Transverse colon (tissue), 4 donors: ENCODE measurements at regions not wholly inside any gene's neighbourhood (a gene's known extent, or its start where the extent isn't known, plus 50 kb on each side); places are given as distances from the start of the nearest gene placed in this dataset.
A peak's percentile ranks its signal among the peaks of the same experiment; 100 is the strongest.

ENCODE experiments used
- DNase-seq: peaks from one replicate; pipeline ENCODE4 v3.0.0-alpha.2; 2019
- H3K27ac ChIP-seq, 4 donors: fragments of 200-600 bp; sonication (generic); 2 replicates each; pipeline ENCODE4 v1.5.1; 2016 to 2018; ENCODE audit warnings: inconsistent platforms in 4 of 4
- H3K27me3 ChIP-seq: fragments of 200-600 bp; sonication (generic); 2 replicates; pipeline ENCODE4 v1.5.1; 2017; ENCODE audit warnings: inconsistent platforms
- H3K36me3 ChIP-seq, 4 donors: fragments of 200-600 bp; sonication (generic); 2 replicates each; pipeline ENCODE4 v1.5.1; 2017 to 2019; ENCODE audit warnings: inconsistent platforms in 4 of 4
- H3K4me1 ChIP-seq, 4 donors: fragments of 200-600 bp; sonication (generic); 2 replicates each; pipeline ENCODE4 v1.5.1; 2017 to 2020; ENCODE audit warnings: inconsistent platforms in 4 of 4
- H3K4me3 ChIP-seq, 4 donors: fragments of 200-600 bp; sonication (generic); 1 replicate in 1 of 4; 2 replicates in 3 of 4; pipeline versions ENCODE4 v1.5.1 to v1.6.1; 2017 to 2019; ENCODE audit warnings: inconsistent platforms in 4 of 4
- H3K9me3 ChIP-seq, 2 donors: fragments of 200-600 bp; sonication (generic); 2 replicates each; pipeline ENCODE4 v1.5.1; 2017 to 2019; ENCODE audit warnings: inconsistent platforms in 2 of 2
- EP300 ChIP-seq: sonication (generic); formaldehyde crosslinking; IDR thresholded peaks from one replicate; pipeline ENCODE4 v1.6.1; 2017; ENCODE audit warnings: antibody characterized with exemption, low read depth
- POLR2A ChIP-seq: fragments of 450-650 bp; IDR thresholded peaks from one replicate; pipeline ENCODE4 v1.6.1; 2016; ENCODE audit warnings: antibody characterized with exemption, mild to moderate bottlenecking, moderate library complexity
- POLR2AphosphoS5 ChIP-seq, 3 donors: sonication (generic); formaldehyde crosslinking; IDR thresholded peaks; one replicate each; pipeline ENCODE4 v1.6.1; 2016; ENCODE audit warnings: antibody characterized with exemption in 3 of 3
- WGBS, 2 donors: methylation state at CpG; one replicate each; pipeline ENCODE4 v1.1.5; 2018; ENCODE audit warnings: low coverage in 1 of 2; 5-methylcytosine and 5-hydroxymethylcytosine counted together
- in situ Hi-C, 4 donors: fragments of 200-750 bp; cut with MboI; loops; one replicate each; pipeline versions ENCODE4 v1.15.0 to v1.15.1; 2017; ENCODE audit warnings: low sequenced_read_pairs in 3 of 4, low pct_ligation_motif_present in 1 of 4, low pct_unique_long_range_greater_than_20kb in 1 of 4
- intact Hi-C: fragments of 100-400 bp; cut with DNase I; formaldehyde crosslinking; loops from one replicate; pipeline ENCODE4 v1.15.1; 2023; ENCODE audit warnings: low total_unique reads
- TF ChIP-seq, protein P1 (sequence below), 5 experiments: fragments of 200-600 bp in 3 of 5; fragments of 450-650 bp in 2 of 5; sonication (generic) in 3 of 5; IDR thresholded peaks; 1 replicate in 2 of 5; 2 replicates in 3 of 5; pipeline ENCODE4 v1.5.1; 2016 to 2017; ENCODE audit warnings: antibody characterized with exemption in 5 of 5, inconsistent platforms in 3 of 5, mild to moderate bottlenecking in 2 of 5, moderate library complexity in 1 of 5

DNA sequence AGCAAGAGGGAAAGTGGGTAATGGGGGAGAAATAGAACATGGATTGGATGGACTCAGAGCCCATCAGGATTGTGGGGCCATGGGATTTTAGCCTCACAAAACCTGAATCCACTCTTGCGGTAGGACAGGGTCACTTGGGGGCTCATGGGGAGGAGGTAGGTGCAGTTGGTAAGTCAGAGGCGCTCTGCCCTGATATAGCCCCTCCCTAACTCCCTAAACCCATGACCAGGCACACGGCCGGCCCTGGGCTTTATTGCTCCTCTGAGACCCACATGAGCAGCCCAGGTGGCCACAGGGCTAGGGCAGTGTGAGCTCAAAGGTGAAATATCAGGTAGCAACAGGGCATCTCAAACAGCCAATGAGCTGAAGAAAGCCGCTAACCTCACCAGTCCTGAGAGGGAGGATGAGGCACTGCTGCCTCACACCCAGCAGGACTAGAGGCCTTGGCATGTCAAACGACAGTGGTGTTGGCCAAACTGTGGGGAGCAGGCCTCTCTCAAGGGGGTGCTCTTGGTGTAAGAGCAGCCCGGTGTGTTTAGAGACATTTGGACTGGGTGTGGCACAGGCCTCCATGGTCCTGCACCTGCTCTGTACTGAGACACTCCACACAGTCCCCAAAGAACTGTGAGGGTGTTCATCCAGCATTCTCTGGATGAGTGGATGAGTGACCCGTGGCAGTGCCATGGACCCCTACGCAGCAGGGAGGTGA, 90.8 kb upstream of the HS6ST1 start:
- H3K4me1 ChIP-seq = no peaks in the 10 kb centered on the region
- intact Hi-C loops = no loop called here
- H3K9me3 ChIP-seq = no peaks in the 10 kb centered on the region
- H3K36me3 ChIP-seq = no peaks in the 10 kb centered on the region
- H3K27me3 ChIP-seq = no peaks in the 10 kb centered on the region
- 78 to 100% methylated on average over 1 to 9 of the region's 9 CpGs for WGBS, 2 donors
- peak; percentile 1 for DNase-seq
- no peak overlapping the region for H3K4me3 ChIP-seq
- TF ChIP-seq POLR2AphosphoS5 (IDR thresholded peaks at IDR 0.05) (no peak), EP300 (no peak), POLR2A (no peak)
- TF ChIP-seq, protein P1, sequence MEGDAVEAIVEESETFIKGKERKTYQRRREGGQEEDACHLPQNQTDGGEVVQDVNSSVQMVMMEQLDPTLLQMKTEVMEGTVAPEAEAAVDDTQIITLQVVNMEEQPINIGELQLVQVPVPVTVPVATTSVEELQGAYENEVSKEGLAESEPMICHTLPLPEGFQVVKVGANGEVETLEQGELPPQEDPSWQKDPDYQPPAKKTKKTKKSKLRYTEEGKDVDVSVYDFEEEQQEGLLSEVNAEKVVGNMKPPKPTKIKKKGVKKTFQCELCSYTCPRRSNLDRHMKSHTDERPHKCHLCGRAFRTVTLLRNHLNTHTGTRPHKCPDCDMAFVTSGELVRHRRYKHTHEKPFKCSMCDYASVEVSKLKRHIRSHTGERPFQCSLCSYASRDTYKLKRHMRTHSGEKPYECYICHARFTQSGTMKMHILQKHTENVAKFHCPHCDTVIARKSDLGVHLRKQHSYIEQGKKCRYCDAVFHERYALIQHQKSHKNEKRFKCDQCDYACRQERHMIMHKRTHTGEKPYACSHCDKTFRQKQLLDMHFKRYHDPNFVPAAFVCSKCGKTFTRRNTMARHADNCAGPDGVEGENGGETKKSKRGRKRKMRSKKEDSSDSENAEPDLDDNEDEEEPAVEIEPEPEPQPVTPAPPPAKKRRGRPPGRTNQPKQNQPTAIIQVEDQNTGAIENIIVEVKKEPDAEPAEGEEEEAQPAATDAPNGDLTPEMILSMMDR (IDR thresholded peaks at IDR 0.05) = no peak
- in situ Hi-C loops = no loop called here
- H3K27ac ChIP-seq = no peak overlapping the region

DNA sequence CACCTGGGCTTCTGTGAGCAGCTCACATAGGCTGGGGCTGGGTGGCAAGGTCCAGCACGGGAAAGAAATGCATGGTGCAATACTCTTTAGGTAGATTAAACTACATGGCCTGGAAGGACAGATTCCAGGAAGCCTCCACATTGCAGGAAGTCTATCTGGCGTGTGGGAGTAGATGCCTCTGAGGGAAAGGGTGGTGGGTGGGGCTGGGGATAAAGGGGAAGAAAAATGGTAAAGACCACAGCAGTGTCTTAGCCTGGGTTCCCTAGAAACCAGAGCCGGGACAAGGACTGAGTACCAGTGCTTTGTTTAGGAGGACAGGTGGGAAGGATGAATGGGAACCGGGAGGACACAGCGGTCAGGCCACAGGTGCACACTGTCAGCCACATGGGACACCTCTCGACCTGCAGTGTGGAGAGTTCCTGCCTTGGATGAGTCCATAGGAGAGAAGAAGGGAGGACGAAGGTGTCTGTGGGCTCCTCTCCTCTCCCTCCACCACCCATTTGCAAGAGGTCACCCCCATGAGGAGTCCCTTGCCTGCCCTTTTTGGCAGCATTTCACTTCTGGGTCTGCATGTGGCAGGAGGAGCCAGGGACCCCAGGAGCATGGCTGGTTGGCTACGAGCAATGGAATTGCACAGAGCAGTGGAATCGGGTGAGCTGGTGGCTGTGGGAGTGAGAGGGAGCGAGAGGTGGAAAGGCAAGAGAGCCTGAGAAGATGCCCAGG, 91.5 kb upstream of the HS6ST1 start:
- no peak overlapping the region for H3K27ac ChIP-seq
- 84 to 86% methylated on average over 5 to 10 of the region's 10 CpGs for WGBS, 2 donors
- intact Hi-C loops = no loop called here
- H3K27me3 ChIP-seq = no peaks in the 10 kb centered on the region
- H3K4me3 ChIP-seq = no peak overlapping the region
- H3K36me3 ChIP-seq = no peaks in the 10 kb centered on the region
- TF ChIP-seq, protein P1 (IDR thresholded peaks at IDR 0.05) = no peak
- TF ChIP-seq POLR2A (no peak), EP300 (no peak), POLR2AphosphoS5 (IDR thresholded peaks at IDR 0.05) (no peak)
- H3K4me1 ChIP-seq = no peaks in the 10 kb centered on the region
- in situ Hi-C loops = no loop called here
- no peak for DNase-seq
- no peaks in the 10 kb centered on the region for H3K9me3 ChIP-seq

DNA sequence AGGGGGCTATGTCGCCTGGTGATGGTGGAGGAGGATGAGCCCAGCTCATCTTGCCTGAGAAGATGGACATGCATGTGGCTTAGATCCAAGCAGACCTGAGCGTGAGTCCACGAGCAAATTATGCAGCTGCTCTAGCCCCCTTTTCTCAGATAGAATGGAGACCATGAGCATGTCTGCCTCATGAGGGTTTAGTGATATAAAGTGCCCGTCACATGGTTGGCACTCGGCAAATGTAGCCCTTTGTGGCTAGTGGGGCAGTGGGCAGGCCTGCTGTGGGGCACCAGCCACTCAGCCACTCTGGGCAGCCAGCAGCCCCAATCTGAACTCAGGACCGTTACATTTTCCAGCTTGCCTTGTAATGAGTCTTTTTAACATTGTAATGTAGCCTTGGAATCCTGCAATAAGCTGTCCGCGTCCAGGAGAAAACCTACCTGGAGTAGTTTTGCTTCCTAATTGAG, 92.1 kb upstream of the HS6ST1 start:
- in situ Hi-C loops = no loop called here
- no peaks in the 10 kb centered on the region for H3K36me3 ChIP-seq
- no peak overlapping the region for H3K27ac ChIP-seq
- intact Hi-C loops = no loop called here
- no peak for DNase-seq
- TF ChIP-seq EP300 (no peak), POLR2AphosphoS5 (IDR thresholded peaks at IDR 0.05) (no peak), POLR2A (no peak)
- TF ChIP-seq, protein P1 (IDR thresholded peaks at IDR 0.05) = no peak
- H3K9me3 ChIP-seq = no peaks in the 10 kb centered on the region
- H3K4me1 ChIP-seq = no peaks in the 10 kb centered on the region
- no peak overlapping the region for H3K4me3 ChIP-seq
- no peaks in the 10 kb centered on the region for H3K27me3 ChIP-seq
- WGBS, 2 donors = 88% methylated on average over 2 to 8 of the region's 8 CpGs

DNA sequence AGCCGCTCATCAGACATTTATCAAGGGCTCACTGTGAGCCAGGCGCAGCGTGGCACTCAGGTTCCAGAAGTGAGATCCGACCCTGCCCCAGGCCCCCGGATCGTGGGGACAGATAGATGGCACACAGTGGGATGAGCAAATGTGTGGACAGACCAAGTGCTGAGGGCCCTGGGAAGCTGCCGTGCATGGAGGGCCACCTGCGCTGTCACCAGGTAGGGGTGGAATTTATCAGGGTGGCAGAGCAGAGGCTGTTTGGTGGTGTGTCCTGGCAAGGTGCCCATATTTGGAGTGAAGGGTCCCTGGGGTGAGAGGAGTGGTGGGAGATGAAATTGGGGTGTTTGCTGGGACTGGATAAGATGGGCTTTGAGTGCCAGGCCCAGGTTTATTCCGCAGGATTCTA, 92.8 kb upstream of the HS6ST1 start:
- no peak overlapping the region for H3K4me3 ChIP-seq
- intact Hi-C loops (no loop called here), in situ Hi-C loops (no loop called here)
- no peak overlapping the region for H3K27ac ChIP-seq
- no peaks in the 10 kb centered on the region for H3K36me3 ChIP-seq
- WGBS, 2 donors = 93% methylated on average over 9 of the region's 9 CpGs; no CpG with 5 or more reads in 1 of the 2 donors
- no peaks in the 10 kb centered on the region for H3K27me3 ChIP-seq
- DNase-seq = no peak
- no peaks in the 10 kb centered on the region for H3K9me3 ChIP-seq
- TF ChIP-seq, protein P1 (IDR thresholded peaks at IDR 0.05) = no peak
- TF ChIP-seq POLR2AphosphoS5 (IDR thresholded peaks at IDR 0.05) (no peak), EP300 (no peak), POLR2A (no peak)
- H3K4me1 ChIP-seq = no peaks in the 10 kb centered on the region
